GM11168 (cell line): ENCODE measurements at regions not wholly inside any gene's neighbourhood (a gene's known extent, or its start where the extent isn't known, plus 50 kb on each side); places are given as distances from the start of the nearest gene placed in this dataset.

ENCODE experiments used
- in situ Hi-C: fragments of 300-500 bp; cut with MboI; formaldehyde crosslinking; loops from one replicate; pipeline ENCODE4 v1.12.0; 2022; ENCODE audit warnings: low sequenced_read_pairs; ENCODE audit not compliant: unreplicated experiment

DNA sequence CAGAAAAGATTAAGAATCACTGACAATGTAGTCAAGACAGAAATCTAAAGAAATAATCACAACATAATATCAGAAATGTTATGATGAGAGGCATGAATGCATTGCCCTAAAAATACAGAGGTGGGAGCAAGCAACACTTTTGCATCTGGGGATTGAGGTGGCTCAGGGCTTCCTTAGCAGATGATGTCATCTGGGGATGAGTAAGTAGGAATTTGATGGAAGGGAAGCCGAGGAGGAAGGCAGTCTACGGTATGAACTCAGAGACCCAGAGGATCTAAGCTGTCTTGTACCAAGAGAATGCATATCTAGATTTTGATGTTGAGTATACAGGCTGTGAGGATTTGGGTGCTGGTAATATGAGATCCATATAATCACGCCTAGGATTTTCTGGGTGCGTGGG, 193.0 kb upstream of the SNX19 start:
- in situ Hi-C loops = no loop called here

DNA sequence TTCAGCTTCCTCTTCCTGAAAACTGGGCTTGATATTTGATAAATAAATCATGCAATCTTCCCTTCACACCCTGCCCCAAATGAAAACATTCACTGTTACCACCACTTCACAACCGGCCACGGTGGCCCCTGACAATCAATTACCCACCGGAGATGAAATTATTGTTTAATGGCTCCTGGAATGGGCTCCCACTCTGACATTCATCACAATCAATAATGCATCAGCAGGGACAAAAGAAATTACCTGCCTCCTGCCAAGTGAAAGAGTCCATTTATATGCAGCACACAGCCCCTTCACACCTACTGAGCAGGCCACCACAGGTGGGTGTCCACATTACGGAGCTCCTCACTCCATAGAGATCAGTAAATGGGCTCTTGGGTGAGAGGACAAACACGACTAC, 193.5 kb upstream of the SNX19 start:
- in situ Hi-C loops = no loop called here

DNA sequence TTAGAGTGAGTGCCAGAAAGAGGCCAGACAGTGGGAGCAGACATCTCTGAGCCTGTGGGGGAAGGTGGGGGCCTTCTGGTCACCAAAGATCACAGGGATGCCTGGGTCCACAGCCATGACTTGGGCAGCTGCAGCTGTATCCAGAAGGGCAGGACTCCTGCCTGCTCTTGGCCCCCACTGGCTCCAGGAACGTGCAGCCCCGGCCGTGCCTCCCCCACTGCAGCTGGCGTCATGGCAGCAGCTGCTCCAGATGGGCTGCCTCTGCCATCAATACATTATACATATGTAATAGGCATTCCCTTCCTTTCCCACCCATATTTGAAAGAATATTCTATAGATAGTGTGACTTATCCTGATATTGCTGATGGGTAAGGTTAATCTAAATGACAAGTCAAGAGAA, 195.5 kb upstream of the SNX19 start:
- in situ Hi-C loops = no loop called here

DNA sequence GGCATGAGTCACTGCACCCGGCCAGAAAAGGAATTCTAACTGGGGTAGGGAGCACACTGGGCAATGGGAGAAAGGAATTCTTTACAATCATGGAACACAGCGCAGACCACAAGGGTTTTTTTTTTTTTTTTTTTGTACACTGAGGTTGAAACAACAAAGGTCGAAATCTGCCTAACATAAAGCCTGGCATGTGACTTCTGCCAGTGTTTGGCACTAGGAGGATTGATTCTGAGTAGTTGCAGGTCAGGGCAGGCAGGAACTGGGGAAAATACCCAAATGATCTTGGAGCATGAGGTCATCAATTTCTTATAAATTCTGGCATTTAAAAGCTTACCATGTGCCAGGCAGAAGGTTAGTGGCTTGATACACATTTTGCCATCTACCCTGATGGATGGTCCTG, 202.0 kb upstream of the SNX19 start:
- in situ Hi-C loops = no loop called here

DNA sequence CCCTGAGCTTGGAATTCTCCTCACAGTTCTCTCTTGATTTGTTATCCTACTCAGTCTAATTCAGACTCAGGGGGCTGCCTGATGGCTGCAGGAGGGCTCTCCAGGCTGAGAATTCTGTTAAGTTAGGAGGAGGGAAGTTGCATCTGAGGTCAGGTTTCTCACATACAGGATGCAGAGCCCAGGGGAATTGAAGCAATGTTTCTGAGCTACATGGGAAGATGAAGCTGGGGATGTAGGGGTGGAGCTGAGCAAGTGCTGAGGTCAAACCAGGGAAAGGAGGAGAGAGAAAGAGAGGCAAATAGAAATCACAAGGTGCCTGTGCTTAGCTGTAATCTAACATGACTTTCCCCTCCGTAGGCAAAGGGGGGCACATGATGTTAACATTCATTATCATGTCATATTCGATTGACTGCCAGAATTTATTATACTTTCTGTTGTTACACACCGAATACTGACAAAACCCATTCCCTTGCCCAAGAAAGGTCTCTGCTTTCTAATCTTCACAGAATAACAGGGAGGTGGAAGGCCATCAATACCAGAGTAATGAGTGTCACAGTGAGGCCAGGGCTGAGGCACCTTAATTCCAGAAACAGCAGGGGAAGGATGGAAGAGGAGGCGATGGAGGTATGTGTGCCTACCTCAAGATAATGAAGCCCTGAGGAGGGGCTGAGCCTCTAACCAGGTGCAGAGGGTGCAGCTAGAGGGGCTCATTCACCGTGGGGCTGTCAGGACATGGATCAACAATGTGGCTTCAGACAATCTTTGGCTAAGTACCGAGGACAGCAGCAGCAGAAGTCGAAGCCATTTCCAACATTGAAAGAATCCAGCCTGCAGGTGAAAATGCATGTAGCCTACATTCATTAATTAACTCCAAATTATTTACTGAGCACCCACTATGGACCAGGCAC, 205.4 kb upstream of the SNX19 start:
- in situ Hi-C loops = no loop called here

DNA sequence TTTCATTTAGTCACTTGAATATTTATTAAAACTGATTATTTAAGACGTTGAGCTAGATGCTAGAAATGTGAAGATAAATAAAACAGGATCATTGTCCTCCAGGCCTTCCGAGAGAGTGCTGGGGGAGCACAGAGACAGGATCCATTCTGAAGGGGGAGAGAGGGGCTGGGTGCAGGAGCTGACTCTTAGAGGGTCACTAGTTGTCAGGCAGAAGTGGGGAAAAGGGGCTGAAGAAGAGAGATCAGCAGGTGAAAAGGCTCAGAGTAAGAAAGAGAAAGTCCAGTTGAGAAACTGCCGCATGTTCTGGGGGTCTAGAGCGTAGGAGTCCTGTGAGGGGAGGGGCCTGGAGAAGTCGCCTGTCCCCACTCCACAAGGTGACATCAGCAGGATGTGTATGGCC, 206.2 kb upstream of the SNX19 start:
- in situ Hi-C loops = no loop called here

DNA sequence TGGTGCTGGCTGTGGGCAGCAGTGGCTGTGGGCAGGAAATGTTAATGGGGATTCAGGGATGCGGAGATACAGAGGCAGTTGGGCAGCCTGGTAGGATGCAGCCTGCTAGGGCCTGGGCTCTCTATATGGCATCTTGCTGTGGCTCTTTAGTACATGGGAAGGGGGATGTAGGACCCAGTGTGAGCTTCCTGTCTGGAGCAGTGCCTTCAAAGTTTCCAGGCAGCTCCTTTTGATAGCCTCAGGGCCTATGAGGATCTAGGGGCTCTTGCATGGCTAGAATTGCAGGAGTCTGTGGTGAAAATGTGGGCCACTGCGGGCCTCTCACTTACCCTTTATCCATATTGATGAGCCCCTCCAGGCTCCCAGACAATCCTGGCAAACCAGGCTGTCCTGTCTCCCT, 213.2 kb upstream of the SNX19 start:
- in situ Hi-C loops = no loop called here

DNA sequence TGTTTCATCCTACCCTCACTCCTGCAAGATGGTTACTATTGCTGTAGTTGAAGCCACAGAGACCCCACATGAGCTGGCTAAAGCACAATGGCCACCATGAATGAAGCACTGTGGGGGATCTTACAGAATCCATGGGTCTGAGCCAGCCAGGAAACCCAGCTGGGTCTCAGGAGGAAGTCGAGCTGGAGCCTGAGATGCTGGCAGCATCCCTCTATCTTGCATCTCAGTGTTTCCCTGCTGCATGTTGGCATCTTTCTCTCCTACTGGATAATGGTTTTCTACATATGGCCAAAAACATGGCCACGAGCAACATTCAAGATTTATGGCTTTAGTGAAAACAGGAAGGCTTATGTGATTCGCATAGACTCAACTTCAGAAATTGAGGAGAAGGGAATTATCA, 219.3 kb upstream of the SNX19 start:
- in situ Hi-C loops = no loop called here

DNA sequence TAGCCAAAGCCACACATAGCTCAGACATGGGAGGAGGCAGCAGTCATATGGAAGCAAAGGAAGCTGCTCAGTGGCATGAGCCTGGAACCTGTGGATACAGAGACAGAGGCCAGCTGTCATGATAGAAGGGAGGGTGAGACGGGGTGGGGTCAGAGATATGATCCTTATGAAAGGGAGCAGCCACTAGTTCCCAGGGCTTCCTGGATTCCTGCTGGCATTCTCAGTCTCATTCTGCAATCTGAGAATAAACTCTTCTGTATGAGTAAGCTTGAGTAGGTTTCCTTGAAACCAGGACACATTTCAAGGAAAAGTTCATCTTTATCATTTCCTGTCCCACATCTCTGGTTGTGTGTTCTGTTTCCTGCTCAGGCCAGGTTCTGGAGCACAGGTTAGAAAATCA, 220.2 kb upstream of the SNX19 start:
- in situ Hi-C loops = no loop called here

DNA sequence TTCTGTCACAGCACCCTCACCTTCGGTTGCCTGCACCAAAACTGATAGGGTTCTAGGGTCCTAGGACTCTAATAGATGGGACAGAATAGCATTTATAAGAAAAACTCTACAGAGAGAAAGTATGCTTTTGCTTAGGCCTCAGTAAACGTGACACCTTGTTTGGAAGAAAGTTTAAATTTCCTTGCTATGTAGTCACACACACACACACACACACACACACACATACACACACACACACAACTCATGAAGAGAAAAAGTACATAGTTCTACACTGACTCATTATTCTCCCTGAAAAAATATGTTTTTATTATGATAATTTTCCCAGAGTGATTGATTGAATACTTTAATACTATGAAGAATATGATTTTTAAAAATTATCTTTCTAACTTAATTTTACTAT, 220.8 kb upstream of the SNX19 start:
- in situ Hi-C loops = no loop called here

DNA sequence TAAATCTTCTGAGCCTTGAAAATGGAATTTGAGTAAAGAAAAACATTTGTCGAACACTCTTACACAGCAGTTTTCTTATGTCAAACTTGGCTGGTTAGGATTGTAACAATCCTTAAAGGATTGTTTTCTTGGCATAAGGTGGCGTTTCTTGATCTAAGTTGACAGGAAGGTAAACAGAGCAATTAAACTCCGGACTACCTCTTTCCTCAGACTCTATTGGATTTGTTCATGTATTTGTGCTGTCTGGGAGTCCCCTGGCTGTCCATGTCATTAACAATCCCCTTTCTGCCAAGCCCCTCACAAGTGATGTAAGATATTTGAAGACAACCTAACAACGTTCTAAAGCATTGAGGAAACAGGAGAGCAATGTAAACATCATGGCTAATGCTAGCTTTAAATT, 222.5 kb upstream of the SNX19 start:
- in situ Hi-C loops = no loop called here

DNA sequence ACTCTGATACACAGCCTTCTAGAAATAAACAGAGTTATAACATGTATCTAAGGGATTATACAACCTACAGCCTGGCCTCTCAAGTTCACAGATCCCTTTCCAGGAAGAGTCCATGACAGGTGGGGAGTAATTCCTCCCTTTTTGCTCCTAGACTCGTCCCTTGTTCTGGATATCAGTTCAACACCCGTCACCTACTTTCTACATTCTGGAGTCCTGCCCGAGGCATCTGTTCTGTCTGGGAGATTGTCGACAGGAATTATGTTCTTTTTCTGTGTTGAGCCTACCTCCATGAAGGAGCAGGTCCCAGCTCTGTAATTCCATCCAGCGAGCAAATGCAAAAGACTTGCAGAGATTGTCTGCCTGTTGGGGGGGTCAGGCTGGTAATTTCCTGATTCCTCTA, 224.6 kb upstream of the NTM start:
- in situ Hi-C loops = no loop called here

DNA sequence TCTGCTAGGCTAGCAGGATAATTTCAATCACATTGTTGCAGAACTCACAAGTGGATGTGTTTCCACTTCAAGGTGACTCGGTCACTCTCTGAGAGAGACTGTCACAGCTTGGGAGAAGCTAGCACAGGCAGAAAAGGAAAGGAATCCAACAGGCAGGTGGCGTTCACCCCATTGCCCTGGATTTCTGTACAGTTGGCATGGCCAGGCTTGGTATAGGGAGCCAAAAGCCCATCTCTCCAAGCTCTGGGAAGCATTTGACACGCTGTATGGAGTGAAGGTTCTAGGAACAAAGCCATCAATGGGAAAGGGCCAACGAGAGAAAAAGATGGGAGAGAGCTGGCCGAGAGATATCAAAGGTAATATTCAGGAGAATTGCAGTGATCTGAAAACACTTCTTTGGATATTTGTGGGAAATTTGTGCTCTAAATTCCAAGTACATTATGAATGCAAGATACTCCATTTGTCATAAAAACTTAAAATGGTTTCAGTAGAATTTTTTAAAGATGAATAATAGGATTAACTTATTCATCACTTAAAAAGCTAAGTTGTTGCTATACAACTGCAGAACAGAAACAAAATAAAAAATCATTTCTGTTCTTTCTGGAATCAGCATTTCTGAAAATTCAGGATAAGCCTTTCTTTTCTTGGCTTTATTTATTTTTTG, 223.5 kb upstream of the NTM start:
- in situ Hi-C loops = no loop called here

DNA sequence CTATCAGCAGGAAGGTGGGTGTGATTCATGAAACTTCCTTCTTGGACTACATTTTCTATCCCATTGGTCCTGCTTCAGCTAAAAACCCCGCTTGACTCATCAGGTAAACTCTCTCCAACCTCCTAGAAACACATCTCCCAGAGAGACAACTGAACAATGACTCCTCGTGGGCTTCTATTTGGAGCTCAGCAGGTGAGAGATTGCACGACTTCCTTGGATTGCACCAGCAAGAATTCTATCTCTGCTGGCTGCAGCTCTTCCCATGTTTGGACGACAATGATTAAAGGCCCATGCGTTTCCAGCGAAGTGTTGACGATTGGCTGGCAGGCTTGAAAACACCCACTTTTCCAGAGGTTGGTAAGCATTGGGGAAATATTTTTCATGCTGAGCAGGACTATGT, 216.1 kb upstream of the NTM start:
- in situ Hi-C loops = no loop called here

DNA sequence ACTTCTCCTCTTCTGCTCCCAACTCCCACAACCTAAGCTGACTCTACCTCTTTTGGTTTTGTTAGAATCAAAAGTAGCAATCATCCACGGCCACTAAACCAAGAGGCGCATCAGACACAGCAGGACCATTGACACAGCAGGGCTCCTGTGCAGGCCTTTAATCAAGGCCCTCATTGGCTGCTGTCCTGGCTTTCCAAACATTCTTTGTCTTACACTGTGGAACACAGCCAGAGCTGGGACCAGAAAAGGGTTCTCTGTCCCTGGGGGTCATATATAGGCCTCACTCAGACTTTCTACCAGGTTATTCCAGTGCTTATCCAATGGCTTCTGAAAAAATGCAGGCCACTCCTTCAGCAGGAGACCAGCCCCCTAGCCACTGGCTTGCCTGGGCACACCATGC, 212.7 kb upstream of the NTM start:
- in situ Hi-C loops = no loop called here

DNA sequence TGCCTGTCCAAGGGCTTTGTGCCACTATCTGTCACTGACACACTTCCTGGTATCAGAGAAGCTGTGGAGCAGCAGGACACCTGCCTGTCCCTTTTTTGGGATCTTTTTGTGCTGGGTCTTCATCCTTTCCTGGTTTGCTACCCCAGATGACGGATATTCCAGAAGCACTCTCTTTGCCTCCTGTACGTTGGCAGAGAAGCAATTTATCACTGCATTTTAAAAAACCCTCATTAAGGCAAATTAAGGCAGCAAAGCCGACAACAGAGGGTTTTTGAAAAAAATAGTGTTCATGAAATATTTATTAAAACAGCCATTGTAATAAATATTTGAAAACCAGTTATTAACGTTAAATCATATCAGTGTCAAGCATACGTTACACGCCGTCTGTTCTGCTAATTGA, 209.6 kb upstream of the NTM start:
- in situ Hi-C loops = no loop called here

DNA sequence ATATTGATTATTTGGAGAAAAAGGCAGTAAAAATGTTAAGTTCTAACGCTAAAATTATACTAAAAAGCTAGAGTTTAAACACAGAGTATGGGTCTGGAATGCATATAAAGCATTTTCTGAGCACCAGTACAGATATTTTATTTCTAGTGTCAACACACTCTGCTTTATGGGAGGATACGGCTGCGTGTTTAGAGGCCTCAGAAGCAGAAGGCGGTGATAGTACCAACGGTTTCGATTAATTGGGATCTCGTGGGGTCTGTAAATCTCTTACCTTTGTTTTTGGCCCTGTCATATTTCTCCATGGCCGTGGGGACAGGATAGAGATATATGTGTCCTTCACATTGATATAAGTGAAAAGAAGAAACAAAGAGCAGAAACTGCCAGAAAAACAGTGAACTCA, 206.8 kb upstream of the NTM start:
- in situ Hi-C loops = no loop called here

DNA sequence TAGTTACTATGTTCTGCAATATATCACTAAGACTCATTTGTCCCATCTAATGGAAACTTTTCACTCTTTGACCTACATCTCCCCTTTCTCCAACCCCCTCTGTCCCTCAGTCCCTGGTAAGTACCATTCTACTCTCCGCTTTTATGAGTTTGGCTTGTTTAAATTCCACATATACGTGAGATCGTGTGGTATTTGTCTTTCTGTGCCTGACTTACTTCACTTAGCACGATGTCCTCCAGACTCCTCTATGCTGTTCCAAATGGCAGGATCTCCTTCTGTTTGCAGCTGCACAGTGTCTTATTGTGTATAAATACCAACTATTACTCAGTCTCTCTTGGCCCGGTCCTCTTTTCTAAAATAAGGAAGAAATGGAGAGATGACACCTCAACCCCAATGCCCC, 205.4 kb upstream of the NTM start:
- in situ Hi-C loops = no loop called here

DNA sequence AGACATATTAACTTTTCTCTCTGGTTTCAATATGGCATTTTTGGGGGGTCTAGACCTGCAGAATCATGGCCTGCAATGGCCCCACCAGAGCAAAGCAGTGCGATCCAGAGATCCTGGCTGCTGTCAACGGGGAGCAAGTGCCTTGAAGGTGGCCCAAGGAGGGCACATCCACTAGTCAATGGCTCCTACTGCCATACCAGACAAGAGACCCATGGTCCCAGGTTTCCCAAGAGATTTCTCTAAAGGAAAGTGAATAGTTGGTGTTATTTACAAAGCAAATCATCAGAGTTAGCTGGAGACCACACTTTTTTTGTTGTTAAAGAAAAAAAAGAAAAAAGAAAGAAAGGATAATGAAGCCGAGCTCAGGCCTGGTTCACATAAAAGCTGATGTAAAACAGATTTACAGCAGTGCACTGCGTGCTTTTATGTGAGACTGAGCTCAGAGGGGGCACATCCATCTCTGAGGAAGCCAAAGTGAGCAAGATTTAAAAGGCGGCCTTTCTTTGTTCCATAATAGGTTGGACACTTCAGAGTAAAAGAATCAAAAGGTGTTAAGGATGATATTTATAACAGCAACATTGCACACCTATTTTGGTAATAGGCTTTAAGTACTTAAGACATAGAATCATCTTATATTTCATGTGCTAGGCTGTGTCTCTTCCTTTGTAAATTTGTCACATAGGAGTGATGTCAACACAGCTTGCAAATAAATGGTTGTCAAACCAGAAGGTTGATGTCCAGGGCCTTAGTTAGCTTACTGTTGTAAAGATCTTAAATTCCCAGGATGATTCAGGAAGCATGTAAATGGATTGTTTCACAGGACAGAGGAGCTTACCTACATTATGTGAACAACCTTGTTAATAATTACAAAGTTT, 201.3 kb upstream of the NTM start:
- in situ Hi-C loops = no loop called here

DNA sequence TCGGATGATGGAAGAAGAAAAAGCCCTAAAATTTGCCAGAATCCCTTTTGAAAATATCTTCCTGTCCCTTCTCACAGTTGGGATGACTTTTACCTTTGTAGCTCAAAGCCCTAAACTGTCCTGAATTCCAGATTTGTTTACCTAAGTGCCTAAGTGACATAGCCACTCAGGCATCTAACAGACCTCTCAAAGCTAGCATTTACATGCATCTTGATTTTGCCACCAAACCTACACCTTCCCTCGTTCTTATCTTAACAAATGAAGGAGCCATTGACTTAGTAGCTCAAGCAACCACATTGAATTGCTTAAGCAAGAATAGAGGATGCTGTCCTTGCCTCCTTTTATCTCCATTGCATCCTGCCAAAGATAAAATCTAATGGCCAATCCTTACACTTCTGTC, 198.4 kb upstream of the NTM start:
- in situ Hi-C loops = no loop called here

DNA sequence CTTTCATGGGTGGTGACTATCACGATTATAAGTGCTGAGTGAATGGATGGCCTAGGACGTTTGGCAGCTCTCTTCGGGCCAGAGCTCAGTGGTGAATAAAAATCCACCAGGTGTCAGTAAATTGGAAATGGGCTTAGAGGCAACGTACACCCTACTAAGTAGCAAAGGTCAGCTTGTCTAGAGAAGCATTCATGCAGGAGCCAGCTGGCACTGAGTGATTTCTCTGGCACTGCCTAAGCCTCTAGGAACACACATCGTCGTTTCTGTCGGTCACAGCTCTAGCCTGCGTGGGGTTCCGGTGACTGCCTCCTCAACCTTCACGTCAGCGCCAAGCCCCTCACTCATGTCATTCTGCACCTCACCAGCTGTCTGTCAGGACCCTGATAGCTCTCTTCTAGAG, 192.4 kb upstream of the NTM start:
- in situ Hi-C loops = no loop called here
